NCI-H460 (cell line): ENCODE measurements at regions not wholly inside any gene's neighbourhood (a gene's known extent, or its start where the extent isn't known, plus 50 kb on each side); places are given as distances from the start of the nearest gene placed in this dataset.

Experiments used
- DNase-seq: peaks from one replicate; pipeline ENCODE4 v3.0.0-alpha.2; 2016; ENCODE audit warnings: low read depth; ENCODE audit errors: extremely low read depth

DNA sequence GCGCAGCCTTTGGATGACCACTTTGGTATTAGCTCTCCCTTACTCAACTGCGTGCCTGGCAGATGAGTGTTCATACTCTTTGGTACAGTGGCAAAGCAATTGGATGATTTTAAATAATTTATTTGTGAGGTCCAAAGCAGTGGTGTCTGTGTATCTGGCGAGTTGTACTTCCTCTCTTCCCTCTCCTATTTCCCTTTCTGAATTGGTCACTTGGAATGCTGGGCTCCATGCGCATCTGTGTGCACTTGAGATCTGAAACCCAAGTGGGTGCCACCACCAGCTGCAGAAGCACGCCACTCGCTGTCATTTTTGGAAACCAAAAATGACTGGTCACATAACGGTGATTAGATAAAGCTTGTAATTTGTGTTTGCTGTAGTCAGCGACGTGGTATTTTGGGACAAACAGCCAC lies 386.0 kb upstream of the KLF4 start:
- no peak for DNase-seq

DNA sequence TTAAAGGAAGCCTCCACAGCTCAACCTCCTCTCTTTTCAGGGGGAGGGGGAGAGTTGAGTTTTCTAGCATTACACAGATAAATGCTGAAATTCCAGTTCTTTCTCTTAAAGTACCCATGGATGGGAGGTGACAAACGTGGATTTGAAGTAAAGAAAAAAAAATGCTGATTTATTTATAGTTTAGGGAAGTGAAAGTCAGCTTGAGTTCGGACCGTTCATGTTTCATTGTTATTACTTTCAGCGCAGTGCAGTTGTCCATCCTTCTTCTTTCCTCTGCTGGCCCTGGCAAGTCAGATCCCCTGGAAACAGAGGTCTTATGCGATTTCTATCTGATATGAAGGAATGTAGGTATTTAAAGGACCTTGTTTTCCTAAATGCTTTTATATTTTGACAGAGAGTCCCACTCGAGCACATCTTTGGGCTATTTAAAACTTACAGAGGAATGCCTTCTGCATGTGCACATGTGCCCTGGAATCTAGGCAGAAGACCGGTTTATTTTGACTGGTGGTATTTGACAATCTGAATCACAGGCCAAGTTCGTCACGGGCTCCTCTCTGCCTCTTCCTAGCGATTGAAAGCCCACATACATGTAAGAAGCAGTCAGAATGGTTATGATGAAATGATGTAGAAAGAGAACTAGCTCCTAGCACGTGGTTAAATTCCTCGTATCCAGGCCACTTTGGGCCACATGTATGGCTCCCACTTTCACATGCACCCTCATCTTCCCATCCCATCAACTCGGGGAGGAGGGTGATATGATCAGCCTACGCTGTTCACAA lies 385.2 kb upstream of the KLF4 start:
- no peak for DNase-seq

DNA sequence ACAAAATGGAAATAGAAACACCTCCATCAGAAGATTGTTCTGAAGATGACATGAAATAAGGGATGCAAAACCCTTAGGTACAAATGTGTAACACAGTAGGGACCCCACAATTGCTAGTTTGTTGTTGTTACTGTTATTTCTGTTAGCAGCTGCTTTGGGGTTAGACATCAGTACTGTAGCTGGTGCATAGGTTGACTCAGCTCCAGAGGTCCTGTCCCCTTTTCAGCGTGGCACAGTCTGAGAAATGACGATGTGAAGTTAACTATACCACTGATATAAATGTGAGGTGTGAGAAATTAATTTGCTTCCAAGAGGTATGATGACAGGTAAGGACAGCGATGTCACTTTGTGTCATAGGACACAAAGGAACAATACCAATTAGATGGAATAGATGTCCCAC lies 384.6 kb upstream of the KLF4 start:
- no peak for DNase-seq

DNA sequence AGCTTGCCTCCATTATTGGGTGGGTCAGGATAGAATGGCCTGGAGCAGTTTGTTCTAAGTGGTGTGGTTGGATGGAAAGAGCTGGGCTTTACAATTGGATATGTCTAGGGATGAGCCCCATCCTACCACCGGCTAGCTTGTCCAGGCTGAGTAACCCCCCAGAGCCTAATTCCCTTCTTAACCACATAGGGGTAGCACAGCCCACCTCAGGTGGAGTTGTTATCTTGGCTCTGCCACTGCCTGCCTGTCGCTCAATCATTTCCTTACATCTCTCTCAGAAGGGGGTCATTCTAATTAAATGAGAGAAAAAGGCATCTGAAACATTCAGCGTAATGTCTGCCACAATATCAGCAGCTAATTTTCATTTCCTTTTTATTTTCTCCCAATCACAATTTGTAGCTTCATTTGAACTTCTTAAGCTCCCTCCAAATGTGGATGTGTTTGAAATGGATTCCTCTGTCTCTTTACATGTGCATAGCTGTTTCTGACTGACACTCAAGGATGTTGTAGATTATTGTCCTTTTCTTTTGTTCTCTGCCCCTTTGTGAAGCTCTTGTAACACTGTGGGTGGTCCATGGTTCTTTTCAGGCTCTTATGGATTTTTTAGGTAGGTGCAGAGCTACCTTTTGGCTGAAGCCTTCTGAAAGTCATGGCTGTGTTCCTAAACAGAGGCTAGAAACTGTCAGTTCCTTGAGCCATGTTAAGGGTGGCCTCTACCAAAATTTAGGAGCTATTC lies 383.1 kb upstream of the KLF4 start:
- DNase-seq, result no peak

DNA sequence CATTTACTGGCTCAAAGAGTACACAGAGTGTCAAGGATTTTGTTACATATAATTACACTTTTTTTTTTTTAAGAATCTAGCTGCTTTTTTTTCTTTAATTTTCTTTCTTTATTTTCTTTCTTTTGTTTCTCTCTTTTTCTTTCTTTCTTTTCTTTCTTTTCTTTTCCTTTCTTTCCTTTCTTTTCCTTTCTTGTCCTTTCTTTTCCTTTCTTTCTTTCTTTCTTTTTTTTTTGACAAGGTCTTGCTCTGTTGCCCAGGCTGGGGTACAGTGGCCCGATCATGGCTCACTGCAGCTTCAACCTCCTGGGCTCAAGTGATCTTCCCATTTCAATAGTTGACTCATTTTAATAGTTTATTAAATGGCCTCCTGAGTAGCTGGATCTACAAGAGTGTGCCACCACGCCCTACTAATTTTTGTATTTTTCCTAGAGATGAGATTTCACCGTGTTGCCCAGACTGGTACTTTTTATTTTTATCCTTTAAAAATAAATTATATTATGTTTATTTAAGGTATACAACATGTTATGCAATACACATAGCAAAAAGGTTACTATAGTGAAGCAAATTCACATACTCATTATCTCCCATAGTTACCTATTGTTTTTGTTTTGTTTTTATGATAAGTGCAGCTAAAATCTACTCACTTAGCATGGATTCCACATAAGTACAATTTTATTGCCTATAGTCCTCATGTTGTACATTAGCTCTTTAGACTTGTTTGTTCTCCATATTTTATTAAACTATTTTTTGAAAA lies 381.5 kb upstream of the KLF4 start:
- no peak for DNase-seq

DNA sequence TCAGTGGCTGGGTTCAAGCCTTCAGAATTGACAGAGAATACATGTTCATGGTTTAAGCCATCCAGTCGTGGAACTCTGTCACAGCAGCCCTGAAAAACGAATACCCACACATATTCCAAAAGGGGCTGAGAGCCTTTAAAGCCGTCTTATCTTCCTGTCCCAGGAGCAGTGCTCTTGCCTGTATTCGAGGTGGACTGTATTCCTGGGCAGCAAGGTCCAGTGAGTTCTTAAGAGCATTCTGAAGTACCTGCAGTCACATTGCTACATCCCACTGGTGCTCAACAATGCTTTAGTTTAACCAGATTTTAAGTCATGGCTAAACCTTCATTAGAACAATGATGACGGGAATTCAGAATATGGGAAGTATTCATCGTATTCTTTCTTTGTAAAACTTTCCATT lies 380.7 kb upstream of the KLF4 start:
- DNase-seq, result no peak

DNA sequence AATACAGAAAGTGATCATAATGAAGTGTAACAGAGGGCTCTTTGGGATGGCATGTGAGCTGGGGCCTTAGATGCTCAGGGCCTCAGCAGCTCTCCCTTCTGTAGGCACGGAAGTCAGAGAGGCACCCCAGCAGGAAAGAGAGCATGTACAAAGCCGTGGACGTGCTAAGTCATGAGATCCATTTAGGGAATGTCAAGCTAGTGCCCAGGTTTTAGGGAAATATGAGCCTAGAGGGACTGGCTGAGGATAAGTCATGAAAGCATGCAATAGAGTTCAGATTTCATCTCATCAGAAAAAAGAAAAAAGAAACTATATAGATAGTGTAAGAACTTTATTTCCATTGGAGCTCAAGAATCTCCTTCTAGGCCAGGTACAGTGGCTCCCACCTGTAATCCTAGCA lies 379.5 kb upstream of the KLF4 start:
- no peak for DNase-seq

DNA sequence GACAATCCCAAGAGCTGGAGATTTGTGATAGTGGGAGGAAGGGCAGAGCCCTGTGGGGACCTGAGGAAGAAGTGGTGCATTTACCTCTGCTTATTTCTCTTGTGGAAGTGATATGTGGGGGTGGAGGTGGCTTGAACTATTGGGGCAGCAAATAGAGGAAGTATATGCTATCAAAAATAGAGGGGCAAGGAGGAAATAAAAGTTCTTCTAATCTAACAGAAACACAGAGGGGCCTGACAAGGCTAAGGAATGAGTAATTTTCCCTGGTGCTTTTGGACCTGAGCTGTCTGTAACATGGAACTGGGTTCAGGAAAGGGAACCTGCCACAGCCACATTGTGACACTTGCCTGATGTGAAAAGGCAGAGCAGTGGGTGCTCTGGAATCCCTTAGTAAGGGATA lies 378.6 kb upstream of the KLF4 start:
- DNase-seq, result no peak

DNA sequence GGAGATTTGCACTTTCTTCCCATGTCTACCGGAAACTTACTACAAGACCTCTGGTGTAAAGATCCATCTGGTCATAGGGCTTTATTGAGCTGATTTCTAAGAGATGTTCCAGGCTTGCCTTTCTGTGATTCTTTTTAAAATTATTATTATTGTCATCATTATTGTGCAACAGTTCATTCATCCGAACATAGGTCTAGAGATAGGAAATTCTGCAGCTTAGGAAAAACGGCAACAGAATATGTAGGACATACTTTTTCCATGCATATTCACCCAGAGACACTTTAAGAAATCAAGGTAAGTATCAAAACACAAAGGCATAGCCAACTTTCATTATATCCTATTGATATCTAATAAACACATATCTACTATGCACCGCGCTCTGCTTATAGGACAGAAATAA lies 378.2 kb upstream of the KLF4 start:
- no peak for DNase-seq

DNA sequence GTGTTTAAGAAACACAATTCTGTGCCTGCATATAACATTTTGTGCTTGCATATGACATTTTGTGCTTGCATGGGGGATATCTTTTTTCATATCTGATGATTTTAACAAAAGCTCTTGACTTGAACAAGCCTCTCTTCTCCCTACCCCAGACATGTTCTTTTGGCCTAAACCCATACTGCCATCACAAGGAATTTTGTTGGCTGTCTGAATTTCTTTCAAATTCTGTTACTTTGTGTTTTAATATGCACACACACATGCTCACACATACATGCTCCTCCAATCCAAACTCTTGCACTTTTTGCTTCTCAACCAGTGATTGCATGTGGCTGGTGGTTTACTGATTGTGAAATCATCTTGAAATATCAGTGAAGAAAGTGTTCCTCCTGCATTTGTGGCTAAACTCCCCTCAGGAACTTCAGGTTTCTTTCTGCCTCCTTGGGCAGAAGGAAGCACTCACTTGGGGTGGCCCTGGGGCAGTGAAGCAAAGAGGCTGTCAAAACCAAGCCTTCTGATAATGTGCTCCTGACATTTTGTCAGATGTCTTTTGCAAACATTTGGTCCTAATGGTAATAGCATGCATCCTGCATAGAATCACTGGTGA lies 377.2 kb upstream of the KLF4 start:
- no peak for DNase-seq

DNA sequence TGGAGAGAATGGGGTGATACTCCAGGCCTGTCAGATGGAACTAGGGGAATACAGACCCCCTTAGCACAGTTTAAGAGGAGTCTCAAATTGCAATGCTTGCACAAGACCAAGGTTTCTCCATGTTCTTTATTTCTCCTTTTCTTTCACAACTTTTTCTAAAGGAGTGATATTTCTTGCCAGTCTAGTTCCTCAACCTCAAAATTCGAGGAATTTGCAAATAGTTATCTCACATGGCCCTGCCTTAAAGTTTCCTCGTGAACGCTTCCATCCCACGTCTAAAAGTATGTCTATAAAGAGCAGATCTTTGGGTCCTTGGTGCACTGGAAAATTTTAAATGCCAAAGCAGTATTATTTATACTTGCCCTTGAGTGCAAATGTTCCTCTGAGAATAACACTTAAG lies 373.8 kb upstream of the KLF4 start:
- DNase-seq, result no peak

DNA sequence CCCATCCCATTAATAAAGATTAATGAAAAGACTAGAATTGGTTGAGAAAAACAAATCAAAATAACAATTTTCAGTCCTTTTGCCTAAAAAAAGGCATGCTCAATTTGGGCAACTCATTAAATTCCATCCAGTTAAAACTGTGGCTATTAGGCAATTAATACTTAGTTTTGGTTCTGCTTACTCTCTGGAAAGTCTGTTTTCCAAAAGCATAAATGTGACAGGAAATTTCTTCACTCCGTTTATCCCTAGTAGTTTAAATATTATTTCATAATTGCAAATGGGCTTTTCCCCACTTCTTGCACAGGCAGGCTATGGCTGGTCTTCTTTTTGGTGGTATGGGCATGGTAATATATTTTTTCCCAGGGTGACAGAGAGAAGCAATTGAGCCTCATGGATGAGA lies 373.3 kb upstream of the KLF4 start:
- DNase-seq, result no peak

DNA sequence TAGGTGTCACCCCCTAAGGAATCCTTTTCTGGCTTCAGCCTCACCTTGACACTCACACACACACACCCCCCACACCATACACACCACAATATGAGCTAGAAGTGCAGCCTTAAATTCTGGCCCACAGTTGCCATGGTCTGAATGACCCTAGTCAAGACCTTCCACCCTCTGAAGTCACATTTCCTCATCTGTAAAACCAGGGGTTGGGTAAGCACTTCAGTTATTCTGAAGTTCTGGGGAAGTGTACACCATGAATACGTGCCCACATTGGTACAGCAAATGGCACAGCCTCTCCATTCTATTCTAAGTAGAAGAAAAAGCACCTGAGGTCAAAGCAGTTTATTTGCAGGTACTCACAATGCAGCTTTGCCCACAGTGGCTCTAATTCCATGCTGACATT lies 372.8 kb upstream of the KLF4 start:
- no peak for DNase-seq

DNA sequence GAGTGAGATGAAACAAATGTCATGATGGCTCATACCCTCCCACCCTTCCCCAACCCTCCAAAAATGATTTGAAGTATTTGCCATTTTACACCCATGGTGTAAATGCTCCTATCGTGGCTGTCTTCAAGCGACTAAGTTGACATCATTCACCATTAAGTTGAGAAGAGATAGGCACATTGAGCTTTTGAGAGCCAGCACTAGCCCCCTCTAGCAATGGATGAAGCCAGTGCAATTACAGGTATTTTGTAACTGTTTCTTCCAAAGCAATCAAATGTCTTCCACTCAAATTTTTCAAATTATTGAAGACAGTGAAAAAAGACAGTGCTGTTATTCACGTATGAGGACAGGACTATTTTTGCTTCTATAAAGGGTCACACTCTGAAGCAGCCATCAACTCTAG lies 371.5 kb upstream of the KLF4 start:
- no peak for DNase-seq

DNA sequence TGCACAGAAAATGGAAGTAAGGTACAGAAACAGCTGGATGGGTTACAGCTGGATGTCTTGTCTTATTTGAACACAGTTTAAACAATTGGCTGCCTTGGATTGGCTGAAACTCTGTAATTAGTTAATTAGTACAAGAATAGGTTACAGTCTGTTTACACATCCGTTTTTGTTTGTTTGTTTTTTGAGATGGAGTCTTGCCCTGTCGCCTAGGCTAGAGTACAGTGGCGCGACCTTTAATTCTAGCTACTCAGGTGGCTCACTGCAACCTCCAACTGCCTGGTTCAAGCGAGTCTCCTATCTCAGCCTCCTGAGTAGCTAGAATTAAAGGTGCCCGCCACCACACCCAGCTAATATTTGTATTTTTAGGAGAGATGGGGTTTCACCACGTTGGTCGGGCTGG lies 368.7 kb upstream of the KLF4 start:
- DNase-seq, result no peak

DNA sequence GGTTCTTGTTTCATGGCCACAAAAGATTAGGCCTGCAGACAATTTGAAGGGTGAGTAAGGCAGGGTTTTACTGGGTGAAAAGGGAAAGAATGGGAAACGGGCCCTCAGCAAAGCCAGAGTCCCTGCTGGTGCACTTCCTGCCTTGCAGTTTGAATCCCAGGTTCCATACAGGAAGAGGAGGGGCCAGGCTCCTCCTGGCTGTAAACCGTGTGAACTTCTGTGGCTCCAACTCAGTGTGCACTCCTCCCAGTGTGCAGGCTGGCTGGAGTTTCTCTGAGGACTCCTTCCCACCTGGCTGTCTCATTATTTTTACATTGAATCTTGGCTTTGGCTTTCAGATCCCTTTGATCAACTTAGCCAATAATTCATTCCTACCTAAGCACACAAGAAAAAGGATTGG lies 367.1 kb upstream of the KLF4 start:
- no peak for DNase-seq

DNA sequence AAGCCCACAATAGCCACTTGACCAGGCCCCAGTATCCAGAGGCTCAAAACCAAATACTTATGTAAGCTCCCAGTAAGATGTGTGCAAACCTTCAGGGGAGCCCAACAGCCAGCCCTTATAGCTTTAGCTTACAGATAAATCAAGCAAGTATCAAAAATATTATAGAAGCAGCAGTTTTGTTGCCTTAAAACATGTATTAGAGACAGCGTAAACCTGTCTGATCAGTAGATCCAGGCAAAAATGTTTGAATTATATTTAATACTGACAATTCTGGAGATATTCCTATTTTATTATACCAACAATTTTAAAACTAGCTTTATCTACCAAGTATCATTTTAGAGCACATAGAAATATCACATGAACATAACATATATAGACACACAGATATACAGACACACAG lies 365.6 kb upstream of the KLF4 start:
- no peak for DNase-seq

DNA sequence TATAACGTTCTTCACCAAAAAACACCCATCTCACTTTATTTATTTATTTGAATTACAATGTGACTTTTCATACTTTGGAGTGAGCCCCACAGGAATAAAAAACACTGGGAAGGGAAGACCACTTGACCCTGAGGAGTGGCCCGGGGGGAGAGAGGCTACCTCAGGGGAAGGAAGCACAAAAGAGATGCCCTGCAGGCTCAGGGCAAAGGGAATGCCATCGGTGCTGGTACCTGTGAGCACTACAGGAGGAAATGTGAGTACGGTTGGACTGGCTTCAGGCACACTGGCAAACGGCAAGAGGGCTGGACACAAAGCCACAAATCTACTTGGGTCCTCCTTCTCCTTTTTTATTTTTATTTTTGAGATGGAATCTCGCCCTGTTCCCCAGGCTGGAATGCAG lies 363.9 kb upstream of the KLF4 start:
- no peak for DNase-seq

DNA sequence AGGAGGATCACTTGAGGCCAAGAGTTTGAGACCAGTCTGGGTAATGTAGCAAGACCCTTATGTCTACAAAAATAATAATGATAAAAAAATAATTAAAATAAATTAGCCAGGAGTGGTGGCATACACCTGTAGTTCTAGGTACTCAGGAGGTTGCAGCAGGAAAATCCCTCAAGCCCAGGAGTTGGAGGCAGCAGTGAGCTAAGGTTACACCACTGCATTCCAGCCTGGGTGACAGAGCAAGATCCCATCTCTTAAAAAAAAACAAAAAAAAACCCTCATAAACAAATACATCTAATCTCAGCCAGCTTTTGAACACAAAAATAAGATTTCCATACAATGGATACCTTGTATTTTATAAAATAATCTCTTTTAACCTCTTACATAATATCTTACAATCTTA lies 363.3 kb upstream of the KLF4 start:
- DNase-seq, result no peak

DNA sequence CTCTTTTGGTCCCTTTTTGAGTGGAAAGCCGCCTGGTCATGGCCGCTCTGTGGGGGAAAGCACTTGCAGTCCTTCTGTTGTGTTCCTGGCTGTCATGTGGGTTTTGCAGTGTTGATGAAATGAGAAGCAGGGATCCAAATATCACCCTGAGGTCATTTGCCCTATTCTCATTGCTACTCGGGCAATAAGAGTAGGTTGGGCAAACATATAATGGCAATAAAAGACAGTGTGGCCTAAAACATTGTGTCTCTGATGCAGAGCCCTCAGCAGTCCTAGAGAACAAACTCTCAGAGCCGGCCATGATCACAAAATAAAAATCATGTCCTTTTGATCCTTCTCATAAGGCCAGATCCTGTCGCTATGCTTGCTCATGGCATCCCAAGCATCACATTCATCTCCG lies 361.1 kb upstream of the KLF4 start:
- DNase-seq, result no peak
